ENCODE measurements at regions not wholly inside any gene's neighbourhood (a gene's known extent, or its start where the extent isn't known, plus 50 kb on each side); places are given as distances from the start of the nearest gene placed in this dataset.

GRCh38 chr2:55101466-55101865, 51.2 kb upstream of the RTN4 start:
- DNase-seq, result no peak

DNA sequence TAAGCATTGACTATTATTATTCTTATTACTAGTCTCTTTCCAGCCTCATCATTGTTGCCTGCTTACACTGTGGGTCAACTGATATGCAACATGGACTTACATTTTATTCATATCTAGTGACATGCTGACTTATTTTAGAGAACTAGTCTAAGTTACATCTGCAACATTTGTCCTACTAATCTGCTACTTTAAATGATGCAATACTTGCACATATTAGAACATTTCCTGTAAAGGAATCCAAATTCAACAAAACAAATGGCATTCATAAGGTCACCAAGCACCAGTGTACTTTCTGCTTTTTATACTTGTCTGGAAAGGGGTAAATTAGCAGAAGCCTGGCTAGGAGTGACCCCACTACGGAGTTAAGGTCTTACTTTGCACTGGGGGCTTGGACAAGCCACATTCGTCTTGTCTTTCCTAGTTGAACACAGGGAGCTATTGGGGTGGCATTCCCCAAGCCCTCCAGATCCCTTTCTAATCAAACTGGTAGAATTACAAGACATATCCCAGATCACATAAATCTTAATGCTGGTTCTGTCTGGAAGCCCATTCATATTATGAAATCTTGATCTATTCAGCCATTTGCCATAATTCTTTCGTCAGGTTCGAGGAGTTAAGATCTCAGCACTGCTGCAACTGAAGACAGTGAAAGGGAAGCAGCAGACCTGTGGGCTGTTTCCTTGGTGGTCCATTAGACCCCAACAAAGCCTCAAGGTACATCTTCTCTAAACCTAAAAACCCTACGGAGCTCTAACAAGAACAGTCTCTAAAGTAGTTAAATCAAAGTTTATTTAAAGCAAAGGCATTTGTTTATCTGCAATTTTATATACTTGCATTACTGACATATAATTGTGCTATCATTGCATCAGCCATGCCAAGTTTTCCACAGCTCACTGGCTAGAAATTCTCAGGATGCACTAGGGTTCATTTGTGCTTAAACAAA, 49.9 kb upstream of the RTN4 start:
- no peak for DNase-seq
